Ramos (cell line): ENCODE measurements at regions not wholly inside any gene's neighbourhood (a gene's known extent, or its start where the extent isn't known, plus 50 kb on each side); places are given as distances from the start of the nearest gene placed in this dataset.
"Not testable (repeated sequence)": the region's sequence is repeated elsewhere in the genome, so short reads cannot be mapped to it uniquely, and the experiment has no call there.

Experiments used
- in situ Hi-C: fragments of 300-500 bp; cut with MboI; formaldehyde crosslinking; loops from one replicate; pipeline ENCODE4 v1.14.3; 2022; ENCODE audit warnings: low sequenced_read_pairs; ENCODE audit not compliant: unreplicated experiment

DNA sequence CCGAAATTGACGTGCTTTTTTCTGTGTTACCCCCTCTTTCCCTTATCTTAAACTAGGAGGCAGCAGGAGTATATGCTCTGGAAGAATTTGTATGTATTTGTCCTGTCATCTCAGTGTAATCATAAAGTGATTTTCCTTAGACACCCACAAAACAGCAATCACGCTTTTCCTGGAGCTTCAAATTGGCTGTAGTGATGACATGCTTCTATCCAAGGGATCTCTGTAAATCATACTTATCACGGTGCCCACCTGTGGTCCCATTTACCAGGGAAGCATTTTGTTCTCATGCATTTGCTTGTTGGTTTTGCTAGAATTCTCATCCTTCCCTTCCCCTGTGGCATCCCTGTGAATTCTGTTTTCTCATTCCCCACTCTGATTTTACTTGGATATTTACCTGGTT lies 220.8 kb upstream of the THUMPD2 start:
- in situ Hi-C loops: no loop called here

GRCh38 chr2:39998617-39999016 lies 219.6 kb upstream of the THUMPD2 start:
- in situ Hi-C loops: no loop called here

DNA sequence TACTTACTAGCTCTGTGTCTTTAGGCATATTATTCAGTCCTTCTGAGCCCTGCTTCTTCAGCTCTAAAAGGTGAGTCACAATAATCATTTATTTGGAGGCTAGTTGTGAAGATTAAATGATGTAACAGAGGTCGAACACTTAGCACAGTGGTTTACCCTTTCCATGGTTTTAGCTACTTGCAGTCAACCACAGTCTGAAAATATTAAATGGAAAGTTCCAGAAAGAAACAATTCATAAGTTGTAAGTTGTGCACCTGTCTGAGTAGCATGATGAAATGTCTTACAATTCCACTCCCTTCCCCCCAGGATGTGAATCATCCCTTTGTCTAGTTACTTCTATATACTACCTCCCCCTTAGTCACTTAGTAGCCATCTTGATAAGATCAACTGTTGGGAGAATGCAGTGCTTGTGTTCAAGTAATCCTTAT lies 217.6 kb upstream of the THUMPD2 start:
- in situ Hi-C loops: no loop called here

GRCh38 chr2:39995005-39995737 lies 216.1 kb upstream of the THUMPD2 start:
- in situ Hi-C loops: no loop called here

DNA sequence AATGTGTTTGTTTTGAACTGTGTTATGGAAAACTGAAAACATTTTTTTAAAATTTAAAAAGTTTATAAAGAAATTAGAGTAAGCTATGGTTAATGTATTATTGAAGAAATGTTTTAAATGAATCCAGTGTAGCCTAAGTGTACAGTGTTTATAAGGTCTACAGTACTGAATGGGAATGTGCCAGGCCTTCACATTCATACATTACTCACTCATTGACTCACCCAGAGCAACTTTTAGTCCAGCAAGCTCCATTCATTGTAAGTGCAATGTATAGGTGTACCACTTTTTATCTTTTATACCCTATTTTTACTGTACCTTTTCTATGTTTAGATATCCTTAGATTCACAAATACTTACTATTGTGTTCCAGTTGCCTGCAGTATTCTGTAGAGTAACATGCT lies 215.1 kb upstream of the THUMPD2 start:
- in situ Hi-C loops: no loop called here

DNA sequence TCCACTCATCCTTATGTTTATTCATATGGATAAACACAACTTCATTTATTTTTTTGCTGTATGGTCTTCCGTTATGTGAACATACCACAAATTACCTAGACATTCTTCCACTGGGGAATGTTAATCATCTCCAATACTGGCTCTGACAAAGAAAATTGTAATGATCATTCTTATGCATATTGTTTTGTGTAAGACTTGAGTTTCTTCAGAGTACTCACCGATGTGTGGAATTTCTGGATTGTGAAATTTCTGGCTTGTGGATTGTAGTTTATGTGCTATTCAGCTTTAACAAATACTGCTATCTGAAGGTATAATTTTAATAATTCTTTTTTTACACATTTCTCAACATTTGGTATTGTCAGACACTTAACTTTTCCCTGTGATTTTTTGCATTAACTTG lies 212.2 kb upstream of the THUMPD2 start:
- in situ Hi-C loops: no loop called here

GRCh38 chr2:39990335-39990900 lies 211.4 kb upstream of the THUMPD2 start:
- in situ Hi-C loops: no loop called here

GRCh38 chr2:39989888-39990287 lies 210.8 kb upstream of the THUMPD2 start:
- in situ Hi-C loops: no loop called here

- in situ Hi-C loops: no loop called here
Observed at GRCh38 chr2:39981883-39982311, 202.8 kb upstream of the THUMPD2 start.

GRCh38 chr2:39975476-39976020 lies 196.5 kb upstream of the THUMPD2 start:
- in situ Hi-C loops: no loop called here

- in situ Hi-C loops: no loop called here
Observed at GRCh38 chr2:39968037-39968436, 189.0 kb upstream of the THUMPD2 start.

- in situ Hi-C loops: not testable (repeated sequence)
Observed at GRCh38 chr2:39960681-39961080, 181.6 kb upstream of the THUMPD2 start.

DNA sequence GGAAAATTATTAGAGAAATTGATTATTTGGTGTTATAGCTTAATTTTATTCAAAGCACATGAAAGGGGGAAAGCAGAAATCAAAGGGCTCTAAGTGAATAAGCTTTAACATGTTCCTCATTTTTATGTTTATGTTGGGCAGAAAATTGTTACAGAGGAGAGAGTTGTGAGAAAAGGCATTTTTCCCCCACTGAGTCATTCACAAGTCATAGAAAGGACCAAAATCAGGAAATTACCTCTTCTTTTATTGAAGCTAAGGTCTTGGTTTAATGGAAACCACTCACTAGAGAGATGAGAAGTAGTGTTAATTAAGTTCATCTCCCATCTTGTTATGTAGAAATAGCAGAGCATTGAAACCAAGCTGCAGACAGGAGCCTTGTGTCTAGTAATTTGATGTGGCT lies 175.3 kb upstream of the THUMPD2 start:
- in situ Hi-C loops: no loop called here

DNA sequence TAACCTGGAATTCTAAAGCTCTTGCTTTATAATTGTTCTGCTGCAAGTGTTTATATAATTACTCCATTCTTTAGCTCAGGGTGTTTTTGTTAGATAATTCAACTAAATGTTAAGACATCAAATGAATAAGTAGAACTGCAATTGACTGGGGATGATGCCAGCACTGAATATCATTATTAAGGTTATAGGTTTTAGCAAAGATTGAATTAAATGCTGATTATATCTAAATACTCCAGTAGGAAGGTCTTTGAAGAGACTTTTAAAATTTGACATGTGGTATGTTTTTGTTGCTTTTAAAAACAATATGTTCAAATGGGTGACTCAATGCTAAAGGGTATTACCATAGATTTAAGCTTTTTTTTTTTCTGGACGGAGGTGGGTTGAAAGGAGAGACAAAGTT lies 170.1 kb upstream of the THUMPD2 start:
- in situ Hi-C loops: no loop called here

DNA sequence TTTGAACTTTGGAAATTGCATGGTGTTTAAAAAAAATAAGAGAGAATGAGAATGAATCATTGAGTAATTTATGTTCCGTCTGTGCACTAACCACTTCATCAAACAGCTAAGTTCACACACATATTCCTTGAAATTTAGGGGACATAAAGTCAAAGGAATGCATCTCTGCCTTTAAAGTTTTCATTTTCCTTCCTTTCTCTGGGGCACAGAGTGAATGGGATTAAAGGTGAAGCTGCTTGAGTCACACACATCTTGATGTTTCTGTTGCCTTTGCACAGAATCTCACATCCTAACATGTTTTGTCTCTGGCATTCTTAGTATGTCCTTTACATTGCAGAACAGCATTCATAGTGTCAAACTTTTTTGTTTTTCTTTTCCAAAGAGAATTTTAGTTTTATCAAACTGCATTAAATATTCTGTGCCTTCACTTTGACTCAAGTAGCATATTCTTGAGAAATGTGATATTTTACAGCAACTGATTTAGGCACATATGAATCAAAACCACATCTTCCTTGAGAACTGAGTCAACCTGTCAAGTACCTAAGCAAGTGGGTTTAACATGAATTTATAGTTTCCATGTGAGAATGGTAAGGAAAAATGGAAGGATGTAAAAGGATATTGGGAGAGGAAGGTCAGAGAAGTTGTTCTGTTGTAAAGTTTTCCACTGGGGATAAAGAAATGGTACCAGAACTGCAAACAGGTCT lies 169.1 kb upstream of the THUMPD2 start:
- in situ Hi-C loops: no loop called here

DNA sequence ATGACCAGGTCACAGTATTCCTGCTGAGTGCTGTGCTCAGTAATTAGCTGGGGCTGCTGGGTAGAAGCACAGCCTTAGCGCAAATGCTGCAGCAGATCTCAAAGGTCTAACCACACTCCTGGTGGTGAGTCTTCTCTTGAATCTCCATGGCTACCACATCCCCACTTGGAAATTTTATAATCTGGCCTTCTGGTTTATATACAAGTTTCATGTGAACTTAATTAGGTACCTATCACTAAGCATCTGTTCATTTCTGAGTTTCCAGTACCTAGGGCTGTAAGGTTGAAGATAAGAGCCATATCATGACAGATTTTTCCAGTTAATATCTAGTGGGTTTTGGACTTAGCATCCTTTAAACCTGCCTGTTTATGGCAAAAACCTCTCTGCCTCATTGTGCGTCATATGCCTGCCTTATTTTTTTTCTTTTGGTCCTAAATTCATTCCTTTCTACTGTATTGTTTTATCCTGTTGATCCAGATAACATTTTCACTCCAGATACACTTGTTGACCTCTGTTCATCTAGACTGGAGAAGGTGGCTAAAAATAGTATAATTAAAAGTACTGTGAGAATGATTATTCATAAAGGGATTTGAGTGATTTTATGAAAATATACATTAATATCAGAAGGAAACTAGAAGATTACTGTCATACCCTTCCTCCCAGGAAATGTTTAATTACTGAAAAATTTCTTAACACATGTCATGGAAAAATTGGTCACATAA lies 168.4 kb upstream of the THUMPD2 start:
- in situ Hi-C loops: no loop called here

GRCh38 chr2:39942950-39943349 lies 163.9 kb upstream of the THUMPD2 start:
- in situ Hi-C loops: no loop called here

- in situ Hi-C loops: no loop called here
Observed at GRCh38 chr2:39938035-39938835, 159.2 kb upstream of the THUMPD2 start.

DNA sequence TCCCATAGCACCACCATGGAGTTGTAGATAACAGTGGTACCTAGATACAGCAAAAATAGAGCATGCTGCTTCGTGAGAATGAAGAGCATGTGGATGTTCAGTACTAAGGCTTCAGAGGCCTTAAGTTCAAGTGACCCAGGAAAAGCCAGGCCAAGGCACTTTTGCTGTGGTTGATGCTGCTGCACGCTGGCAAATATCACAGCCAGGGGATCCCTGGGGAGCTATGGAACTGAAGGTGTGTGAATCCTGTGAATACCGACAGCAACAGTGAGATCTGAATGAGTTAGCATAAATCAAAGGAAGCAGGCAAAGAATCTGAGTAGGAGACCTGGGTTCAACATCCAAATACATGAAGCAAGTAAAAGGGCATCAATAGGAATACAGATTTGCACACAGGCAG lies 158.6 kb upstream of the THUMPD2 start:
- in situ Hi-C loops: no loop called here

GRCh38 chr2:39934851-39935250 lies 155.8 kb upstream of the THUMPD2 start:
- in situ Hi-C loops: no loop called here
